NCI-H510A treated with DMSO at 0.1 percent for 48 hours (cell line): ENCODE measurements at regions not wholly inside any gene's neighbourhood (a gene's known extent, or its start where the extent isn't known, plus 50 kb on each side); places are given as distances from the start of the nearest gene placed in this dataset.
"Not testable (repeated sequence)": the region's sequence is repeated elsewhere in the genome, so short reads cannot be mapped to it uniquely, and the experiment has no call there.

Experiments
- DNase-seq: peaks from one replicate; lab custom pipeline; 2025; lab: John Stamatoyannopoulos, UW

- no peak for DNase-seq
Observed at GRCh38 chr7:46754140-46754720, 827.7 kb downstream of the TNS3 start.

GRCh38 chr7:46753662-46754061, 828.2 kb downstream of the TNS3 start:
- no peak for DNase-seq

GRCh38 chr7:46752881-46753366, 829.0 kb downstream of the TNS3 start:
- no peak for DNase-seq

- DNase-seq = not testable (repeated sequence)
Observed at GRCh38 chr7:46751927-46752723, 829.8 kb downstream of the TNS3 start.

- no peak for DNase-seq
Observed at GRCh38 chr7:46751471-46751870, 830.4 kb upstream of the IGFBP3 start.

GRCh38 chr7:46750321-46750865, 829.3 kb upstream of the IGFBP3 start:
- no peak for DNase-seq

- DNase-seq = no peak
Observed at GRCh38 chr7:46747869-46748576, 827.0 kb upstream of the IGFBP3 start.

- no peak for DNase-seq
Observed at GRCh38 chr7:46746695-46747687, 825.9 kb upstream of the IGFBP3 start.

- no peak for DNase-seq
Observed at GRCh38 chr7:46745707-46746090, 824.6 kb upstream of the IGFBP3 start.

- no peak for DNase-seq
Observed at GRCh38 chr7:46744957-46745706, 824.1 kb upstream of the IGFBP3 start.

GRCh38 chr7:46742601-46743000, 821.5 kb upstream of the IGFBP3 start:
- no peak for DNase-seq

GRCh38 chr7:46741938-46742540, 821.0 kb upstream of the IGFBP3 start:
- no peak for DNase-seq

GRCh38 chr7:46741181-46741580, 820.1 kb upstream of the IGFBP3 start:
- DNase-seq = no peak

GRCh38 chr7:46739518-46740234, 818.6 kb upstream of the IGFBP3 start:
- DNase-seq = no peak

GRCh38 chr7:46738796-46739195, 817.7 kb upstream of the IGFBP3 start:
- DNase-seq = no peak

- no peak for DNase-seq
Observed at GRCh38 chr7:46738165-46738564, 817.1 kb upstream of the IGFBP3 start.

GRCh38 chr7:46725838-46726237, 804.8 kb upstream of the IGFBP3 start:
- no peak for DNase-seq

- no peak for DNase-seq
Observed at GRCh38 chr7:46725136-46725535, 804.1 kb upstream of the IGFBP3 start.

- DNase-seq = no peak
Observed at GRCh38 chr7:46723742-46724141, 802.7 kb upstream of the IGFBP3 start.

- DNase-seq = no peak
Observed at GRCh38 chr7:46723003-46723402, 801.9 kb upstream of the IGFBP3 start.
